Chondrocyte (in vitro differentiated cells): ENCODE measurements at regions not wholly inside any gene's neighbourhood (a gene's known extent, or its start where the extent isn't known, plus 50 kb on each side); places are given as distances from the start of the nearest gene placed in this dataset.

Experiments used
- DNase-seq: peaks from one replicate; pipeline ENCODE4 v3.0.0; 2021; ENCODE audit warnings: mixed read lengths, low spot score
- H3K27ac Mint-ChIP-seq: one replicate; pipeline ENCODE4 v1.8.0; 2021; ENCODE audit warnings: mild to moderate bottlenecking, moderate library complexity, mixed read lengths; ENCODE audit not compliant: unreplicated experiment
- H3K27me3 Mint-ChIP-seq: 2 replicates; pipeline ENCODE4 v1.8.0; 2021; ENCODE audit warnings: low read depth, mixed read lengths
- H3K36me3 Mint-ChIP-seq: 2 replicates; pipeline ENCODE4 v1.8.0; 2021; ENCODE audit warnings: low read depth, mixed read lengths
- H3K4me1 Mint-ChIP-seq: 2 replicates; pipeline ENCODE4 v1.8.0; 2021; ENCODE audit warnings: low read depth, mild to moderate bottlenecking, mixed read lengths
- H3K4me3 Mint-ChIP-seq: one replicate; pipeline ENCODE4 v1.8.0; 2021; ENCODE audit warnings: mild to moderate bottlenecking, moderate library complexity, mixed read lengths; ENCODE audit not compliant: unreplicated experiment
- H3K9me3 Mint-ChIP-seq: 2 replicates; pipeline ENCODE4 v1.8.0; 2021; ENCODE audit warnings: low read depth, mixed read lengths
- TF ChIP-seq, protein P1 (sequence below): fragments of 200-600 bp; sonication (generic); IDR thresholded peaks from 2 replicates; pipeline ENCODE4 v1.5.0; 2021; ENCODE audit warnings: antibody characterized with exemption, mild to moderate bottlenecking, moderate library complexity

DNA sequence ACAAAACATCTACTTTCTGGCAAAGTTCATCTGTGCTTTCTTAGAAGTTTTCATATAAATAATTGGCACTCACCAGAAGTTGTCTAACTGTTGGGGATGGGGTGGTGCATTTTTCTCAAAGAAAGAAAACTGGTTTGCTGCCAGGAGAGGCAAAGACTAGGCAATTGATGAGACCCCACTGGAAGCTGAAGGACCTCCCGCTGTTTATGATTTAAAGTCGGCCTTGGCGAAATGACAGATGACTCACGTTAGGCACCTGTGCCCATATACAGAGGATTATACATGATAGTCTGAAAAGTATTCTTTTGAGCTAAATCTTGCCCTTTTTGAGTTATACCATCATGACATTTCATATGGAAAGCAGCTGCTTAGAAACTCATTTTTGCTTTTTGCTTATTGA is 193.0 kb upstream of the ZFHX3 start:
- Mint-ChIP-seq H3K4me1 (no peaks in the 10 kb centered on the region), H3K9me3 (no peaks in the 10 kb centered on the region), H3K27me3 (peaks cover 6% of the 10 kb centered on the region), H3K4me3 (no peak overlapping the region), H3K27ac (no peak overlapping the region), H3K36me3 (peaks cover 1% of the 10 kb centered on the region)
- TF ChIP-seq, protein P1, sequence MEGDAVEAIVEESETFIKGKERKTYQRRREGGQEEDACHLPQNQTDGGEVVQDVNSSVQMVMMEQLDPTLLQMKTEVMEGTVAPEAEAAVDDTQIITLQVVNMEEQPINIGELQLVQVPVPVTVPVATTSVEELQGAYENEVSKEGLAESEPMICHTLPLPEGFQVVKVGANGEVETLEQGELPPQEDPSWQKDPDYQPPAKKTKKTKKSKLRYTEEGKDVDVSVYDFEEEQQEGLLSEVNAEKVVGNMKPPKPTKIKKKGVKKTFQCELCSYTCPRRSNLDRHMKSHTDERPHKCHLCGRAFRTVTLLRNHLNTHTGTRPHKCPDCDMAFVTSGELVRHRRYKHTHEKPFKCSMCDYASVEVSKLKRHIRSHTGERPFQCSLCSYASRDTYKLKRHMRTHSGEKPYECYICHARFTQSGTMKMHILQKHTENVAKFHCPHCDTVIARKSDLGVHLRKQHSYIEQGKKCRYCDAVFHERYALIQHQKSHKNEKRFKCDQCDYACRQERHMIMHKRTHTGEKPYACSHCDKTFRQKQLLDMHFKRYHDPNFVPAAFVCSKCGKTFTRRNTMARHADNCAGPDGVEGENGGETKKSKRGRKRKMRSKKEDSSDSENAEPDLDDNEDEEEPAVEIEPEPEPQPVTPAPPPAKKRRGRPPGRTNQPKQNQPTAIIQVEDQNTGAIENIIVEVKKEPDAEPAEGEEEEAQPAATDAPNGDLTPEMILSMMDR = no peak
- DNase-seq = no peak

DNA sequence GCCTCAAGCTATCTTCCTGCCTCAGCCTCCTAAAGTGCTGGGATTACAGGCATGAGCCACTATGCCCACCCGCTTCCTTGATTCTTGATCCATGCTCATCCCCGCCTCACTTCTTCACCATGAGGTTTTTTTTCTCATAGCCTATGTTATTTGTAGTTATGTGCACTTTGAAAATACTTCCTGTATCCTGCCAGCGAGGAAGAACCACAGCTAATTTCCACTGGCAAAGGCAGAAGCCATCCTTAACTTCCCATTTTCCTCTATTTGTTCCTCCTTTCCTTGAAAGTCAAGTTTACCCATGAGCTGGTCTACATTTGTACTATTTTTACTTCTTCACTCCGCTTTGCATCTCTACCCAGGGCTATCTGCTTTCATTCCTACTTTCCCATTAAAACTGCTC is 189.7 kb upstream of the ZFHX3 start:
- Mint-ChIP-seq H3K9me3 (no peaks in the 10 kb centered on the region), H3K27me3 (peaks cover 2% of the 10 kb centered on the region), H3K4me3 (no peak overlapping the region), H3K4me1 (peaks cover 10% of the 10 kb centered on the region), H3K36me3 (peaks cover 1% of the 10 kb centered on the region), H3K27ac (no peak overlapping the region)
- TF ChIP-seq, protein P1 = no peak
- no peak for DNase-seq

DNA sequence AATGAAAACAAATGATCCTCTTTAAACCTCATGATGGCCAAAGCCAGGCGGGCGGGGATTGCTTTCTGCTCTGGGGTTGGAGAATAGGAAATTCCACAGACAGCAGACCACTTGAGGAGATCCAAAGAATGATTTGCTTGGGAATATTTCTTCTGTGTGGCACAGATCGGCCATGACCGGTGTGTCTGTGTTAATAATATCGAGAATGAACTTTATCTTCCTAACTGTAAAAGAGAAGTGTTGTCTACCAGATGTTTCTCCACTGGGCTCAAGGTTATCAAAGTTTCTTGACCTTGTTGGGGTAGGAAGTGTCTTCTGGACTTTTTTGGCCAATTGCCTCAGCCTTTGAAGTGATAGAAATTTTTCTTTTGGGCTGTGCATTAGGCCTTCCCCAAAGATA is 186.6 kb upstream of the ZFHX3 start:
- TF ChIP-seq, protein P1 = no peak
- H3K36me3 Mint-ChIP-seq = peaks cover 1% of the 10 kb centered on the region
- H3K4me3 Mint-ChIP-seq = no peak overlapping the region
- no peak for DNase-seq
- H3K27me3 Mint-ChIP-seq = peaks cover 4% of the 10 kb centered on the region
- peaks cover 16% of the 10 kb centered on the region for H3K4me1 Mint-ChIP-seq
- H3K27ac Mint-ChIP-seq = no peak overlapping the region
- H3K9me3 Mint-ChIP-seq = no peaks in the 10 kb centered on the region

DNA sequence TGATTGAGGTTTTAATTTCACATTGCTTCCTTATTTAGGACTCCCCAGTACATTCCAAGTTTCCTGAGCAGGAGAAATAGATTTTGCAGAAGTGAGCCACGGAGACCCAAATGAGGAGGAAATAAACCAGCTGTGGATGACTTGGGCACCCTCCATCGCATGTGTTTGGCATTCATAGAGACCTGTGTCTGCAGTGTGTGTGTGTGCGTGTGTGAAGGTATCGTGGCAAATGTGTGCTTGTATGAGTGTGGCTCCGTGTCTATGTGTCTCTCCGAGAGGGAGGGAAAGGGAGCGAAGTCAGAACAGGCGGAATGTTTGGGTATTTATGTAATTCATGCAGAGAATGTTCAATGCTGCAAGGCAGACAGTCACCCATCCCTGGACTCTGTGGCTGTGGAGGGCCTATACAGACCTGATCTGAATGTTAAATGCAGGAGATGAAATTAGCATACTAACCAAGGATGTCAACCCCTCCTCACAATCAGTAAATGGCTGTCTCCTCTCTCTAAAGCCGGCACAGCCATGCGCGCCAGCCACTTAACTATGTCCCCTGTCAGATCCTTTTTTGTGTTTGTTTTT is 186.0 kb upstream of the ZFHX3 start:
- DNase-seq = no peak
- H3K27me3 Mint-ChIP-seq = peaks cover 4% of the 10 kb centered on the region

DNA sequence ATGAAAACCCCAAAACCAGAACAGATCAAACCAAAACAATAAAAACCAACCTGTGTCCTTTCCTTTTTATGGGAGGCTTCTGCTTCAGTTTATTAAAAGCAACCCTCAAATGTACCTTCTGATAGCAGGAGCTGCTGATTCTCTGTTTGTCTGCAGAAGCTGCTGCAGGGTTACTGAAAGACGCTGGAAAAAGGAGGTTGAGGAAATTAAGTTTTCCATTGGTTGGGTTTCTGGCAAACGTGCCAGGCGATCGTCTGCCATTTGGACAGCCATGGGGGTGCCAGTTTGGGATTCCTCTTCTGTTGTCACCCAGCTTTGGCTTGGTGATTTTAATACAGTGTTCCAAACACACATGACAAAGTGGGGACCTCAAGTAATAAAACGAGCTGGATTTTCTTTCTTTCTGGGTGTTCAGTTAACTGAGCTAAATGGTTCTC is 185.4 kb upstream of the ZFHX3 start:
- H3K4me1 Mint-ChIP-seq = peaks cover 16% of the 10 kb centered on the region

More for the DNA sequence above, 186.0 kb upstream of the ZFHX3 start:
- TF ChIP-seq, protein P1 = no peak
- H3K27ac Mint-ChIP-seq = no peak overlapping the region
- no peaks in the 10 kb centered on the region for H3K9me3 Mint-ChIP-seq
- H3K36me3 Mint-ChIP-seq = peaks cover 1% of the 10 kb centered on the region
- H3K4me3 Mint-ChIP-seq = no peak overlapping the region
- peaks cover 16% of the 10 kb centered on the region for H3K4me1 Mint-ChIP-seq

More for the DNA sequence above, 185.4 kb upstream of the ZFHX3 start:
- H3K27me3 Mint-ChIP-seq = peaks cover 4% of the 10 kb centered on the region
- H3K9me3 Mint-ChIP-seq = no peaks in the 10 kb centered on the region
- no peak overlapping the region for H3K4me3 Mint-ChIP-seq
- no peak for DNase-seq
- no peaks in the 10 kb centered on the region for H3K36me3 Mint-ChIP-seq
- TF ChIP-seq, protein P1 = no peak
- no peak overlapping the region for H3K27ac Mint-ChIP-seq
